Right kidney (tissue), 1 donor: ENCODE measurements at regions not wholly inside any gene's neighbourhood (a gene's known extent, or its start where the extent isn't known, plus 50 kb on each side); places are given as distances from the start of the nearest gene placed in this dataset.
"Not testable (repeated sequence)": the region's sequence is repeated elsewhere in the genome, so short reads cannot be mapped to it uniquely, and the experiment has no call there.

ENCODE experiments used
- DNase-seq: peaks from one replicate; pipeline ENCODE4 v3.0.0-alpha.2; 2016

GRCh38 chr1:60510162-60510561 is 436.6 kb upstream of the C1orf87 start:
- no peak for DNase-seq

- DNase-seq, result no peak
Observed at GRCh38 chr1:60504206-60504840, 430.8 kb upstream of the C1orf87 start.

DNA sequence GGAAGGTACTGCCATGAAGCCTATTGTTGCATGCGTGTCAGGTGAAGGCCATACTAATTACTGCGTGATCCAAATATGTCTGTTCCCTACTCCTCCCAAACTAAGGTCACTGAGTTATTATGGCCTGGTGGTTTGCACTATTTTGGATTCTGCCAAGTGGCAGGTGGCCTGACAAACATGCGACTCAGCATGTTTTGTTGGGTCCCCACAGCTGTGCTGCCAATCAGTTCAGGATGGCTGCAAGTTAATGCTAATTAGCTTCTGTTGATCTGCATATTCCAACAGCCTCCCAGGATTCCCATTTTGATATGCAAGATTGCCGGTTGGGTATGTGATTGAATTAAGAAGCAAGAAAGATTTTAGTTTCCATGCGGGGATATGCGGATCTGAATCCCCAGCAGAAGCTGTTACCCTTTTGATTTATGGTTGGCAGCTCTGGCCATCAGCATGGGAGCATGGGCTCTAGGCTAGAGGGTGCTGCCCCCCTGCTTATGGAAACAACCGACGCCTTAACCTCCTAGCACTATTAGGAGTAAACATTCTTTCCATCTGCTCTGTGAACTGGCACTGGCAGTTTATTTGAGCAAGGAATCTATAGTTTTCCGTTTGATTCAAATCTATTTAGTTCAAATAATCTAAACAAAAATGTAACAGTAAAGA is 429.8 kb upstream of the C1orf87 start:
- no peak for DNase-seq

DNA sequence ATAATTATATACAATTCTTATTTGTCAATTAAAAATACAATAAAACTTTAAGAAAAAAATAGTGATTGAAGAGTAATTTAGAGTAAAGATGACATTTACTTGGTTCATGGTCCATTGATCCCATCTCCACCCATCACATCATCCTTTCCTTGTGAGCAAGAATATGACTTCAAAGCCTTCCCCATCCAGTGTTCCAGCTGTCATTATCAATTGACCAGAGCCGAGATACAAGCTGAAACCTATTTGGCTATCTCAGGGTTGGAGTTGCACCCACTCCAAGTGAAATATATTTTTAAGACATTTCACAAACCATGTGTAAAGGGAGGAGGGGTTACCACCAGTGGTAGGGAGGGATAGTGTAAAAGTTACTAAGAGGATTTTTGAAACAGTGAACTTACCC is 428.9 kb upstream of the C1orf87 start:
- DNase-seq, result no peak

- DNase-seq, result not testable (repeated sequence)
Observed at GRCh38 chr1:60489916-60490480, 416.4 kb upstream of the C1orf87 start.

GRCh38 chr1:60488847-60489246 is 415.3 kb upstream of the C1orf87 start:
- no peak for DNase-seq

DNA sequence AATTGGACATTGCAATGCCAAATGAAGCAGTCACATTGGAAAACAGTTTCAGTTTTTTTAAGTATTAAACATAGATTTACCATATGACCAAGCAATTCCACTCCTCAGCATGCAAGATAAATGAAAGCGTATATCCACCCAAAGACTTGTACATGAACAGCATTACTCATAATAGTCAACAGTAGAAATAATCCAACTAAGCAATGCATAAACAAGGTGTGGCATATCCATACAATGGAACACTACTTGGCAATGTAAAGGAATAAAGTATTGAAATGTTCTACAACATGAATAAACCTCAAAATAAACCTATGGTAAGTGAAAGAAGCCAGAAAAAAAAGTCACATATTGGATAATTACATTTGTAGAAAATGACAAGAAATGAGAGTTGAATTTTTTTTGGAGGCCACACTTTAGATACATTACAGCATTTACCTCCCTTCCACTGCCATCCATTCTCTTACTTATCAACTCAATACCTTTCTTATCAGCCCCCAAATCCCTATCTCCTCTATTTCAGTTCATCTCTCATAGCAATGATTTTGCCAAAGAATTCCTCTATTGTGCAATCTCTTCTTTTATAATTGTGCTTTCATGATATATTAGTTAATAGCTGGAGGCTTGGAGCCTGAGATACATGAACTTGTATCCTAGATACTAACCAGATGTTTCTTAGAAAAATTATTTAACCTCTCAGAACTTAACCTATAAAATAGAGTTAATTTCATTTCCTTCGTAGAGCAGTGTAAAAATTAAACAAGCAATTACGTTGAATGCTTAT is 414.2 kb upstream of the C1orf87 start:
- no peak for DNase-seq

DNA sequence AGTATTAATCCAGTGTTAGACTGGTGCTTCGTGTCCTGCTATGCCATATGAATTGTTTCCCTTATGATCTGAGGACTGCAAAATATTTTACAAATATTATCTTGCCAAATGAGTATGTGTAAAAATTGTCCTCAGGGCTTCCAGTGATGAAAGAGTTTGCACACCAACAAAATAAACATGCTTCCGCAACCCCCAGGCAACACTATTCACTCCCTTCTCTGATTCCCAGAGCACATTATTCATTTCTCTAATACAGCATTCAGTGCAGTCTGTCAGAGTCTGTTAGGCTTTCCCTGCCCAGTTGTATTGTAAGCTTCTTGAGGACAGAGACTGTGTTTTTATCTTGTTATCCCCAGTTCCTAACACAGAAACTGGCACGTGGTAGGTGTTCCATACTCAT is 409.9 kb upstream of the C1orf87 start:
- no peak for DNase-seq

DNA sequence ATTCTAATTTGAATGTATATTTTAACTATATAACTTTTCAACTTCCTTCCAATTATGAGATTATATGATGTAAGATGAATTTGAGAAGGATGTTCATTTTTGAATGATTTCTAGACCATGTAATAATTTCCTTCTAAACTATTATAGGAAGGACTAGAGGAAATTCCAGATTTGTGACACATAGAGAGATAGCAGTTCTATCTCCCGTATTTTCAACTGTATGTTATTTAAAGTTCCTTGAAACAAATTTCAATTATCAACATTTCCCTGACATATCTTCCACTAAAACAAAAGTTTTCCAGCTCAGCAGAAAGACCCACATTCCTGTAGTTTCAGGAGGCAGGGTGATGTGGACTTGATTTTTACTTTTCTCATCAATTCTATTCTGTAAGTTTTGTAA is 396.7 kb upstream of the C1orf87 start:
- no peak for DNase-seq

- DNase-seq, result no peak
Observed at GRCh38 chr1:60463786-60464185, 390.2 kb upstream of the C1orf87 start.

DNA sequence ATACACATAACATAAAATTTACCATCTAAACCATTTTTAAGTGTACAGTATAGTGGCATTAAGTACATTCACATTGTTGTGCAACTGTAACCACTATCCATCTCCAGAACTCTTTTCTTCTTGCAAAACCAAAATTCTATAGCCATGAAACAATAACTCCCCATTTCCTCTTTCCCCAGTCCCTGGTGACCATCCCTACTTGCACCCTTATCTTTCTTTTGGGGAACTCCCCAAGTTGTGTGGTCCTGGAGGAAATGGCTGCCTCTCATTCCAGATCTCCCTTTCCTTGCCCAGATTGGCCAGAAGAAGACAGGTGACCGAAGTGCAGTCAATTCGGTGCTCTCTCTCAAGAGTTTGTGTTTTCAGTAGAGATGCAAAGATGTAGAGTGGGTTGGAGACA is 389.6 kb upstream of the C1orf87 start:
- DNase-seq, result no peak

- no peak for DNase-seq
Observed at GRCh38 chr1:60461925-60462595, 388.5 kb upstream of the C1orf87 start.

GRCh38 chr1:60458111-60458510 is 384.5 kb upstream of the C1orf87 start:
- DNase-seq, result no peak

GRCh38 chr1:60449876-60450275 is 376.3 kb upstream of the C1orf87 start:
- no peak for DNase-seq

DNA sequence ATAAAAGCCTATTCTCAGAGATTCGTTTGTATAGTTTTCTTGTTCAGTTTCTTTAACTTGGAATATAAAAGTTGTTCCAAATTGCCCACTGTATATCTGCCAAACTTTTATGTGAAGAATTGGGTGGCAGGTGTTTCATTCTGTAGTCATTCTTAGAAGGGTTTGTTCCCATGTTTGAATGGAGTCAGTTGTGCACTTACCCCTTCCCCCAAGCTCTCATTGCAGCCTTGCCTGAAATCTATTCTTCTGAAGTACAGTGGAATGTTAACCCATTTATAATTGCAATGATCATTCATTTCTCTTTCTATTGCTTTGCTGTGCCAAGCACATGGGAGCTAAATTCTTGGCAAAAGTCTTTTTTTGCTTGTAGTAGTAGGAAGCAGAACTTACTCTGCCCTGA is 375.3 kb upstream of the C1orf87 start:
- no peak for DNase-seq

GRCh38 chr1:60444680-60445079 is 371.1 kb upstream of the C1orf87 start:
- DNase-seq, result no peak

DNA sequence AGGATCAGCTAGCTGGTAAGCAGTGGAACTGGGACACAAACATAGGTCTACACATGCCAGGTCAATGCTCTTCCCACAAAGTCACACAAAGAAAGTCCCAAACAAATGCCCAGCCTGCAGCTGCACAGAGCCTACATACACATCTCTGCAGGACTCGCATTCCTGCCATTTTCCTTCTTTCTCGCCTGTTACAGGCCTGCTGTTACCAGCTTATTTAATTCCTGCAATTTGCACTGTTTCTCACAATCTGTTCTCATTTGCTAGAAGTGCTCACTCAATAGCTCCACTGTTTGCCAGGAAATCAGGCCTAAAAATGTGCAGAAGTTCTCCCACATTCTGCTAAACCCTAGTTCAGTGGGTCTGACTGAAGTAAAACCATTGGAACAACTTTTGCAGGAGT is 362.6 kb upstream of the C1orf87 start:
- no peak for DNase-seq

DNA sequence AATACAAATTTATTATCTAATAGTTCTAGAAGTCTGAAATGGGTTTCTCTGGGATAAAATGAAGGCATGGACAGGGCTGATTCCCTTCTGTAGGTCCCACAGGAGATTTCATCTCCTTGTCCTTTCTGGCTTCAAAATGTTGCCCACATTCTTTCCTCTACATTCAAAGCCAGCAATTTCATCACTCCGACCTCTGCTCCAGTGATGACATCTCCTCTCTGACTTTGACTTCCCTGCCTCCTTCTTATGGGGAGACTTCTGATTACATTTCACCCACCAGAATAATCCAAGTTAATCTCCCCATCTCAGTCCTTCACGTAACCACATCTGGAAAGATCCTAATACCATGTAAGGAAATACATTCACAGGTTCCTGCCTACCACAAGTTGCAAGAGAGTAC is 358.0 kb upstream of the C1orf87 start:
- no peak for DNase-seq

DNA sequence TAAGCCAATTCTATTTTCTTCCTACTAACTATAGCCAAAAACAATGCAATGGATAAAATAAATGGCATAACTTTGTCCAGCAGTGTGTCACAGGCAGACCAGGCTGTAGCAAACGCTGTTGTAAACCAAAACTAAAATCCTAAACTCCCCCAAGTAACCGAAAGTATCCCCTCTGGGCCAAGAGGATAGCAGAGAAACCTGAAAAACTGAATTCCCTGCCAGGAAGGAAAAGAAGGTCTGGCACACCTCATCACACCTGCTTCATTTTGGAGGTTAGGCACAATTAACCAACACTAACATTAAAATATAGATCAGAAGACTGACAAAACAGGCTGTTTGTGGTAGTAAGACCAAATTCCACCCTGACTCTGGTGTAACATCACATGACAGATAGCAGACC is 356.8 kb upstream of the C1orf87 start:
- DNase-seq, result no peak

DNA sequence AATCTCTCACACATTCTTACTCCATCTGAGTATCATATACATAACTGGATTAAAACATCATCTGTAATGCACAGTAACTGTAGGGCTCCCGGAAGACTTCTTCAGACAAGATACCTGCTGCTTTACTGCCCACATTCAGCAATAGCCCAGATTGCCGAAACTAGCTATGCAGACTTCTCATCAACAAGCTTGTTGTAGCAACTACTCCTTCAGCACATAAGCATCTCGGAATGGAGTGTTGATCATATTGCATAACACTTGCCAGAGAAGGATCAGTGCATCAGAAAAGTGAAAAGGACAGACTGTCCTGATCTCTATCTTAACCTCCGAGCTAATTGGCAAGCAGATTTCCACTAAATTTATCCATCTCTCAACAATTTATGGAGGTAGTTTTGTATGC is 354.6 kb upstream of the C1orf87 start:
- DNase-seq, result no peak

DNA sequence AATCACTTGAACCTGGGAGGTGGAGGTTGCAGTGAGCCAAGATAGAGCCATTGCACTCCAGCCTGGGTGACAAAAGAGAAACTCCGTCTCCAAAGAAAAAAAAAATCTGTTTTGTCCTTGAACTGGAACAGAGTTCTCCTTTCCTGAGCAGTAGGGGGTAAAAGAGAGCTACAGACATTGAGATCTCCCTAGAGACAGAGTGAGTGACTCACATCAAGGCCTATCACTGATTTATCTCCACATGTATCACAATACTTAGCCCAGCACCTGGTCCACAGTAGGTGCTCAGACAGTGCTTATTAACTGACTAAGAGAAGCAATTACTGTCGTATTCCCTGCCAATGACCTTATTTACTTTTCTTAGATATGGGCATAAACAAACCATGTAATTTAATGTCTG is 354.1 kb upstream of the C1orf87 start:
- DNase-seq, result no peak

DNA sequence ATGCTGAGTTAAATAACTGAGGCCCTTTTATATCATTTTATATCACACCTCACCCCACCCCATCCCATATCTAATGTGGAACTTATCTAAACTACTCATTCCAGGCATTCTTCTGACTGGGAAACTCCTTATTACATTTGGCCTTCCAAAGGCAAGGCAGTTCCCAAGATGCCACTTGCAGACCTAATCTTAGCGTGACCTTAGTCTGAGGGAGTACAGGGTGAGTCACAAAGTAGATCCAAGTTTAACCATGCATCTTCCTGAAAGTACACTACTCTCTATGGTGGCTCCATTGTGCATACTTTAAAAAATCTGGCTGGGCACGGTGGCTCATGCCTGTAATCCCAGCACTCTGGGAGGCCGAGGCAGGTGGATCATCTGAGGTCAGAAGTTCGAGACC is 353.6 kb upstream of the C1orf87 start:
- DNase-seq, result no peak

DNA sequence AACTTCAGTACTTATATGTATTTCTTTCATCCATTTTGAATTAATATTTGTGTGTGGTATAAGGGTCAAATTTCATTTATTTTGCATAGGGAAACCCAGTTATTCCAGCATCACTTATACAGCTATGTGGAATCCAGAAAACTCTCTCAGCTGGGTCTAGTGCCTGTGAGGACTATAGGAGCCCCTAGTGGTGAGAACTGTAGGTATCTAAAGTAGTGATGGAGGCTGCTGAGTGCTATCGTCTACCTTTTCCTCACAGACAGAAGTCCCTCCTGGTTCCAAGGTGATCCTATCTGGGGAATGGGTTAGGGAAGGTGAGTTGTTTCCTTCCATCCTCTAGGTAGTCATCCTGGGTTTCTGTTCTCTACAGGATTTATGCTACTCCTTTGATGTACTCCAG is 352.0 kb upstream of the C1orf87 start:
- no peak for DNase-seq
